Esophagus muscularis mucosa (tissue), 4 donors: ENCODE measurements at regions not wholly inside any gene's neighbourhood (a gene's known extent, or its start where the extent isn't known, plus 50 kb on each side); places are given as distances from the start of the nearest gene placed in this dataset.
"Not testable (repeated sequence)": the region's sequence is repeated elsewhere in the genome, so short reads cannot be mapped to it uniquely, and the experiment has no call there.

Source experiments
- DNase-seq: peaks from one replicate; pipeline ENCODE4 v3.0.0-alpha.2; 2017; ENCODE audit errors: extremely low spot score
- H3K27ac ChIP-seq, 4 donors: fragments of 200-600 bp; sonication (generic); replicated peaks in 1 of 4; 1 replicate in 3 of 4; 2 replicates in 1 of 4; pipeline ENCODE4 v1.5.1; 2016 to 2019; ENCODE audit warnings: mild to moderate bottlenecking in 1 of 4
- H3K27me3 ChIP-seq, 4 donors: fragments of 200-600 bp; sonication (generic); one replicate each; pipeline versions ENCODE4 v1.5.1 to v1.6.0; 2016 to 2019
- H3K36me3 ChIP-seq, 4 donors: fragments of 200-600 bp; sonication (generic); one replicate each; pipeline ENCODE4 v1.5.1; 2016 to 2019
- H3K4me1 ChIP-seq, 4 donors: fragments of 200-600 bp; sonication (generic); one replicate each; pipeline ENCODE4 v1.5.1; 2016 to 2019
- H3K4me3 ChIP-seq, 4 donors: fragments of 200-600 bp; sonication (generic); 1 replicate in 2 of 4; 2 replicates in 2 of 4; pipeline ENCODE4 v1.5.1; 2016 to 2019; ENCODE audit warnings: mild to moderate bottlenecking in 4 of 4, moderate library complexity in 1 of 4
- H3K9me3 ChIP-seq, 4 donors: fragments of 200-600 bp; sonication (generic); 1 replicate in 3 of 4; 2 replicates in 1 of 4; pipeline ENCODE4 v1.5.1; 2016 to 2019
- CTCF ChIP-seq, 3 experiments: fragments of 200-600 bp in 2 of 3; fragments of 450-650 bp in 1 of 3; sonication (generic) in 2 of 3; IDR thresholded peaks; one replicate each; pipeline ENCODE4 v1.5.1; 2017 to 2019; ENCODE audit warnings: antibody characterized with exemption in 3 of 3, mild to moderate bottlenecking in 2 of 3, moderate library complexity in 1 of 3
- EP300 ChIP-seq: sonication (generic); formaldehyde crosslinking; IDR thresholded peaks from one replicate; pipeline ENCODE4 v1.6.1; 2017; ENCODE audit warnings: antibody characterized with exemption
- POLR2A ChIP-seq: fragments of 450-650 bp; IDR thresholded peaks from one replicate; pipeline ENCODE4 v1.6.1; 2017; ENCODE audit warnings: antibody characterized with exemption, moderate library complexity, mild to moderate bottlenecking, low read depth
- POLR2AphosphoS5 ChIP-seq, 2 donors: sonication (generic); formaldehyde crosslinking; IDR thresholded peaks; one replicate each; pipeline ENCODE4 v1.6.1; 2017; ENCODE audit warnings: antibody characterized with exemption in 2 of 2
- WGBS: methylation state at CpG from one replicate; pipeline ENCODE4 v1.1.5; 2018; 5-methylcytosine and 5-hydroxymethylcytosine counted together
- intact Hi-C: fragments of 100-400 bp; cut with DNase I; formaldehyde crosslinking; loops from one replicate; pipeline ENCODE4 v1.15.1; 2023

- Histone ChIP-seq H3K9me3 (no peaks in the 10 kb centered on the region), H3K36me3 (no peaks in the 10 kb centered on the region), H3K4me3 (no peak overlapping the region), H3K27me3 (no peaks in the 10 kb centered on the region), H3K27ac (no peak overlapping the region), H3K4me1 (no peaks in the 10 kb centered on the region)
- TF ChIP-seq POLR2A (no peak), CTCF (IDR thresholded peaks at IDR 0.05) (no peak), POLR2AphosphoS5 (IDR thresholded peaks at IDR 0.05) (no peak), EP300 (no peak)
- DNase-seq: no peak
- WGBS: 69% methylated on average over 1 of the region's 1 CpG
- intact Hi-C loops: no loop called here
These were observed 1695.0 kb downstream of the SLITRK1 start for GRCh38 chr13:82187227-82187626.

DNA sequence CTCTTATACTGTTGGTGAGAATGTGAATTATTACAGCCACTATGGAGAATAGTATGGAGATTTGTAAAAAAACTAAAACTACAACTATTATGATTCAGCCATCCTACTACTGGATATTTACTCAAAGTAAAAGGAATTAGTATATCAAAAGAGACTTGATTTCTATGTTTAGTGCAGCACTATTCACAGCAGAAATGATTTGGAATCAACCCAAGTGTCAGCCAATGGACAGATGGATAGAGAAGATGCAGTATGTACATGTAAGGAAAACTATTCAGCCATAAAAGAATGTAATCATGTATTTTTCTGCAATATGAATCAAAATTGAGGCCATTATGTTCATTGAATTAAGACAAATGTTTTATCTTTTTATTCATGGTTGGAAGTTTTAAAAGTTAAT lies 1705.5 kb downstream of the SLITRK1 start:
- intact Hi-C loops: no loop called here

GRCh38 chr13:82165396-82166174 lies 1716.7 kb downstream of the SLITRK1 start:
- Histone ChIP-seq H3K36me3 (no peaks in the 10 kb centered on the region), H3K27ac (no peak overlapping the region), H3K4me3 (no peak overlapping the region), H3K4me1 (no peaks in the 10 kb centered on the region), H3K27me3 (no peaks in the 10 kb centered on the region), H3K9me3 (peaks cover 0 to 6% (median 0%) of the 10 kb centered on the region in 4 donors)
- no peak for DNase-seq
- WGBS: 89% methylated on average over 11 of the region's 18 CpGs
- intact Hi-C loops: no loop called here
- no peak for TF ChIP-seq EP300
- no peak for TF ChIP-seq CTCF (IDR thresholded peaks at IDR 0.05)
- no peak for TF ChIP-seq POLR2AphosphoS5 (IDR thresholded peaks at IDR 0.05)
- no peak for TF ChIP-seq POLR2A

More for the DNA sequence above, 1705.5 kb downstream of the SLITRK1 start:
- DNase-seq: no peak
- Histone ChIP-seq H3K4me1 (no peaks in the 10 kb centered on the region), H3K4me3 (no peak overlapping the region), H3K27me3 (no peaks in the 10 kb centered on the region), H3K27ac (no peak overlapping the region), H3K9me3 (peaks cover 0 to 8% (median 0%) of the 10 kb centered on the region in 4 donors), H3K36me3 (no peaks in the 10 kb centered on the region)
- no peak for TF ChIP-seq POLR2AphosphoS5 (IDR thresholded peaks at IDR 0.05)
- no peak for TF ChIP-seq CTCF (IDR thresholded peaks at IDR 0.05)
- no peak for TF ChIP-seq POLR2A

- H3K4me3 ChIP-seq, H3K9me3 ChIP-seq, H3K36me3 ChIP-seq, DNase-seq, H3K27ac ChIP-seq, H3K4me1 ChIP-seq, H3K27me3 ChIP-seq, intact Hi-C loops: not testable (repeated sequence)
- WGBS: 90% methylated on average over 11 of the region's 31 CpGs
These were observed 1717.4 kb downstream of the SLITRK1 start for GRCh38 chr13:82164780-82165395.

DNA sequence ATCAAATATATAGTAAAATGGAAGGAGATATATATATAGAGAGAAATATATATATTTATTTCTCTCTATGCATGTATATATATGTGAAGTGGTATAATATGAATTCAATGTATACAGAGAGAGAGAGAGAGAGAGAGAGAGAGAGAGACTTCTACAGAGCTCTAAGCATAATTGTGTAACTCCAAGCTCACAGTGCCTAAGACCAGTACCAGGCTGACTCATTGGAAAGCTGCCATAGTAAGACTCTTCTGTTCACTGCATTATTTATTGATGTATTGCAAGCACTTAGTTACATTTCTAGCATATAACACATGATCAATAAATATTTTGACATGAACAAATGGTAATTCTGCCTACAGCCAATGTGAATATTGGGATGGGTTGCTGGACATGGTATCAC lies 1734.7 kb downstream of the SLITRK1 start:
- Histone ChIP-seq H3K4me3 (no peak overlapping the region), H3K4me1 (no peaks in the 10 kb centered on the region), H3K9me3 (no peaks in the 10 kb centered on the region), H3K36me3 (no peaks in the 10 kb centered on the region), H3K27me3 (no peaks in the 10 kb centered on the region), H3K27ac (no peak overlapping the region)
- TF ChIP-seq CTCF (IDR thresholded peaks at IDR 0.05) (no peak), POLR2AphosphoS5 (IDR thresholded peaks at IDR 0.05) (no peak), POLR2A (no peak), EP300 (no peak)
- no peak for DNase-seq
- intact Hi-C loops: no loop called here
